ENCODE measurements at regions not wholly inside any gene's neighbourhood (a gene's known extent, or its start where the extent isn't known, plus 50 kb on each side); places are given as distances from the start of the nearest gene placed in this dataset.
A peak's percentile ranks its signal among the peaks of the same experiment; 100 is the strongest.

GRCh38 chr3:118435851-118436350, 598.7 kb downstream of the IGSF11 start:
- no peak for DNase-seq (ENCODE audit: low spot score)

- DNase-seq (ENCODE audit: low spot score): no peak
These were observed 597.9 kb downstream of the IGSF11 start for GRCh38 chr3:118436697-118437262.

GRCh38 chr3:118445036-118445435, 589.6 kb downstream of the IGSF11 start:
- no peak for DNase-seq (ENCODE audit: low spot score)

GRCh38 chr3:118447339-118447738, 587.3 kb downstream of the IGSF11 start:
- no peak for DNase-seq (ENCODE audit: low spot score)

GRCh38 chr3:118466795-118467330, 567.8 kb downstream of the IGSF11 start:
- DNase-seq (ENCODE audit: low spot score): no peak

GRCh38 chr3:118468801-118469200, 565.8 kb downstream of the IGSF11 start:
- no peak for DNase-seq (ENCODE audit: low spot score)

- DNase-seq (ENCODE audit: low spot score): no peak
These were observed 562.1 kb downstream of the IGSF11 start for GRCh38 chr3:118472586-118472985.

- DNase-seq (ENCODE audit: low spot score): no peak
These were observed 561.3 kb downstream of the IGSF11 start for GRCh38 chr3:118473343-118473742.

GRCh38 chr3:118476885-118477618, 557.6 kb downstream of the IGSF11 start:
- no peak for DNase-seq (ENCODE audit: low spot score)

GRCh38 chr3:118477768-118478167, 556.9 kb downstream of the IGSF11 start:
- no peak for DNase-seq (ENCODE audit: low spot score)

- DNase-seq (ENCODE audit: low spot score): no peak
These were observed 555.9 kb downstream of the IGSF11 start for GRCh38 chr3:118478706-118479276.

- no peak for DNase-seq (ENCODE audit: low spot score)
These were observed 555.3 kb downstream of the IGSF11 start for GRCh38 chr3:118479376-118479775.

GRCh38 chr3:118480101-118480860, 554.4 kb downstream of the IGSF11 start:
- DNase-seq (ENCODE audit: low spot score): no peak

- no peak for DNase-seq (ENCODE audit: low spot score)
These were observed 549.0 kb downstream of the IGSF11 start for GRCh38 chr3:118485693-118486092.

GRCh38 chr3:118487734-118488133, 546.9 kb downstream of the IGSF11 start:
- no peak for DNase-seq (ENCODE audit: low spot score)

- DNase-seq (ENCODE audit: low spot score): no peak
These were observed 545.9 kb downstream of the IGSF11 start for GRCh38 chr3:118488732-118489131.

- no peak for DNase-seq (ENCODE audit: low spot score)
These were observed 539.4 kb downstream of the IGSF11 start for GRCh38 chr3:118495206-118495605.

GRCh38 chr3:118497274-118497673, 537.4 kb downstream of the IGSF11 start:
- DNase-seq (ENCODE audit: low spot score): no peak

- peak; percentile 61 for DNase-seq (ENCODE audit: low spot score)
These were observed 533.5 kb downstream of the IGSF11 start for GRCh38 chr3:118501152-118501551.

- no peak for DNase-seq (ENCODE audit: low spot score)
These were observed 529.7 kb downstream of the IGSF11 start for GRCh38 chr3:118504906-118505305.

- DNase-seq (ENCODE audit: low spot score): no peak
These were observed 528.9 kb downstream of the IGSF11 start for GRCh38 chr3:118505784-118506183.

GRCh38 chr3:118511402-118511801, 523.2 kb downstream of the IGSF11 start:
- DNase-seq (ENCODE audit: low spot score): no peak

Measured in iPS-NIHi11 (cell line).